ENCODE measurements at regions not wholly inside any gene's neighbourhood (a gene's known extent, or its start where the extent isn't known, plus 50 kb on each side); places are given as distances from the start of the nearest gene placed in this dataset.

- H3K9me3 ChIP-seq (replicated peaks in 1 of 2; ENCODE audit: control insufficient read depth in 2 of 2, insufficient read depth in 1 of 2, low read depth in 1 of 2, low read length in 2 of 2) = no peaks in the 10 kb centered on the region
- H3K79me1 ChIP-seq (ENCODE audit: low read depth, low read length) = no peaks in the 10 kb centered on the region
- no peak overlapping the region for H3K23ac ChIP-seq (ENCODE audit: low read depth, low read length, poor library complexity)
- no peak overlapping the region for H3K4me3 ChIP-seq (ENCODE audit: low read length in 2 of 2)
- no peaks in the 10 kb centered on the region for H3K4me1 ChIP-seq (ENCODE audit: control insufficient read depth in 2 of 2, insufficient read depth in 1 of 2, low read depth in 1 of 2, low read length in 2 of 2)
- H3K14ac ChIP-seq (ENCODE audit: low read length) = no peak overlapping the region
- no peaks in the 10 kb centered on the region for H3K27me3 ChIP-seq (ENCODE audit: control insufficient read depth in 3 of 3, insufficient read depth in 3 of 3, low read depth in 1 of 3, low read length in 3 of 3)
- no peak overlapping the region for H3K4me2 ChIP-seq (ENCODE audit: insufficient read depth, low read length, poor library complexity, severe bottlenecking)
- DNase-seq (ENCODE audit: low spot score) = no peak
- no peak overlapping the region for H3K27ac ChIP-seq (replicated peaks; ENCODE audit: low read length)
- no peak overlapping the region for H4K91ac ChIP-seq (ENCODE audit: low read depth, low read length, poor library complexity)
- H2BK120ac ChIP-seq (ENCODE audit: low read depth, low read length) = no peak overlapping the region
- no peak overlapping the region for H2AFZ ChIP-seq (ENCODE audit: low read length)
- no CpG with 5 or more reads among the region's 3 CpGs for WGBS, 2 donors (ENCODE audit: extremely low coverage in 2 of 2, insufficient read length in 2 of 2, insufficient replicate concordance in 1 of 2)
- H2AK5ac ChIP-seq (ENCODE audit: low read depth, low read length) = no peak overlapping the region
- no peak overlapping the region for H3K9ac ChIP-seq (ENCODE audit: low read depth, low read length, poor library complexity)
- H2BK5ac ChIP-seq (ENCODE audit: low read length) = no peak overlapping the region
- H4K8ac ChIP-seq (ENCODE audit: low read depth, low read length) = no peak overlapping the region
- H2BK15ac ChIP-seq (ENCODE audit: low read length) = no peak overlapping the region
- H3K18ac ChIP-seq (ENCODE audit: low read length) = no peak overlapping the region
- no peaks in the 10 kb centered on the region for H3K36me3 ChIP-seq (replicated peaks in 1 of 2; ENCODE audit: control insufficient read depth in 2 of 2, insufficient read depth in 2 of 2, low read length in 2 of 2)
- H3K4ac ChIP-seq (ENCODE audit: low read length) = no peak overlapping the region
- H2BK12ac ChIP-seq (ENCODE audit: low read length) = no peak overlapping the region
Measured at GRCh38 chr4:128542047-128542446, 254.4 kb upstream of the PGRMC2 start.

- Histone ChIP-seq H3K79me1 (ENCODE audit: low read depth, low read length) (no peaks in the 10 kb centered on the region), H3K4me1 (ENCODE audit: control insufficient read depth in 2 of 2, insufficient read depth in 1 of 2, low read depth in 1 of 2, low read length in 2 of 2) (no peaks in the 10 kb centered on the region), H2BK5ac (ENCODE audit: low read length) (no peak overlapping the region), H4K8ac (ENCODE audit: low read depth, low read length) (no peak overlapping the region), H2AFZ (ENCODE audit: low read length) (no peak overlapping the region), H3K9ac (ENCODE audit: low read depth, low read length, poor library complexity) (no peak overlapping the region), H2BK12ac (ENCODE audit: low read length) (no peak overlapping the region), H3K27me3 (ENCODE audit: control insufficient read depth in 3 of 3, insufficient read depth in 3 of 3, low read depth in 1 of 3, low read length in 3 of 3) (no peaks in the 10 kb centered on the region), H2BK120ac (ENCODE audit: low read depth, low read length) (no peak overlapping the region), H3K4ac (ENCODE audit: low read length) (no peak overlapping the region), H3K23ac (ENCODE audit: low read depth, low read length, poor library complexity) (no peak overlapping the region), H3K36me3 (replicated peaks in 1 of 2; ENCODE audit: control insufficient read depth in 2 of 2, insufficient read depth in 2 of 2, low read length in 2 of 2) (no peaks in the 10 kb centered on the region), H3K4me3 (ENCODE audit: low read length in 2 of 2) (no peak overlapping the region), H3K9me3 (replicated peaks in 1 of 2; ENCODE audit: control insufficient read depth in 2 of 2, insufficient read depth in 1 of 2, low read depth in 1 of 2, low read length in 2 of 2) (peaks cover 0 to 1% of the 10 kb centered on the region in 2 donors), H2BK15ac (ENCODE audit: low read length) (no peak overlapping the region), H3K4me2 (ENCODE audit: insufficient read depth, low read length, poor library complexity, severe bottlenecking) (no peak overlapping the region), H2AK5ac (ENCODE audit: low read depth, low read length) (no peak overlapping the region), H3K18ac (ENCODE audit: low read length) (no peak overlapping the region), H3K14ac (ENCODE audit: low read length) (no peak overlapping the region), H3K27ac (replicated peaks; ENCODE audit: low read length) (no peak overlapping the region), H4K91ac (ENCODE audit: low read depth, low read length, poor library complexity) (no peak overlapping the region)
- WGBS, 2 donors (ENCODE audit: extremely low coverage in 2 of 2, insufficient read length in 2 of 2, insufficient replicate concordance in 1 of 2) = no CpG with 5 or more reads among the region's 3 CpGs
- DNase-seq (ENCODE audit: low spot score) = no peak
Measured at GRCh38 chr4:128540122-128540521, 252.5 kb upstream of the PGRMC2 start.

GRCh38 chr4:128538111-128538882, 250.7 kb upstream of the PGRMC2 start:
- no peaks in the 10 kb centered on the region for H3K79me1 ChIP-seq (ENCODE audit: low read depth, low read length)
- H3K23ac ChIP-seq (ENCODE audit: low read depth, low read length, poor library complexity) = no peak overlapping the region
- H2BK15ac ChIP-seq (ENCODE audit: low read length) = no peak overlapping the region
- H3K9me3 ChIP-seq (replicated peaks in 1 of 2; ENCODE audit: control insufficient read depth in 2 of 2, insufficient read depth in 1 of 2, low read depth in 1 of 2, low read length in 2 of 2) = peaks cover 0 to 1% of the 10 kb centered on the region in 2 donors
- no peak overlapping the region for H3K18ac ChIP-seq (ENCODE audit: low read length)
- no peaks in the 10 kb centered on the region for H3K27me3 ChIP-seq (ENCODE audit: control insufficient read depth in 3 of 3, insufficient read depth in 3 of 3, low read depth in 1 of 3, low read length in 3 of 3)
- H2BK120ac ChIP-seq (ENCODE audit: low read depth, low read length) = no peak overlapping the region
- no peak overlapping the region for H3K27ac ChIP-seq (replicated peaks; ENCODE audit: low read length)
- no peaks in the 10 kb centered on the region for H3K4me1 ChIP-seq (ENCODE audit: control insufficient read depth in 2 of 2, insufficient read depth in 1 of 2, low read depth in 1 of 2, low read length in 2 of 2)
- H2AK5ac ChIP-seq (ENCODE audit: low read depth, low read length) = no peak overlapping the region
- H2BK12ac ChIP-seq (ENCODE audit: low read length) = no peak overlapping the region
- no peak overlapping the region for H3K9ac ChIP-seq (ENCODE audit: low read depth, low read length, poor library complexity)
- no peak overlapping the region for H2AFZ ChIP-seq (ENCODE audit: low read length)
- H3K14ac ChIP-seq (ENCODE audit: low read length) = no peak overlapping the region
- H3K4me2 ChIP-seq (ENCODE audit: insufficient read depth, low read length, poor library complexity, severe bottlenecking) = no peak overlapping the region
- H3K4me3 ChIP-seq (ENCODE audit: low read length in 2 of 2) = no peak overlapping the region
- H2BK5ac ChIP-seq (ENCODE audit: low read length) = no peak overlapping the region
- H3K4ac ChIP-seq (ENCODE audit: low read length) = no peak overlapping the region
- no peak for DNase-seq (ENCODE audit: low spot score)
- H4K8ac ChIP-seq (ENCODE audit: low read depth, low read length) = no peak overlapping the region
- no peak overlapping the region for H4K91ac ChIP-seq (ENCODE audit: low read depth, low read length, poor library complexity)
- no peaks in the 10 kb centered on the region for H3K36me3 ChIP-seq (replicated peaks in 1 of 2; ENCODE audit: control insufficient read depth in 2 of 2, insufficient read depth in 2 of 2, low read length in 2 of 2)
- WGBS, 2 donors (ENCODE audit: extremely low coverage in 2 of 2, insufficient read length in 2 of 2, insufficient replicate concordance in 1 of 2) = no CpG with 5 or more reads among the region's 13 CpGs

GRCh38 chr4:128536746-128537145, 249.1 kb upstream of the PGRMC2 start:
- Histone ChIP-seq H3K4me3 (ENCODE audit: low read length in 2 of 2) (no peak overlapping the region), H3K27ac (replicated peaks; ENCODE audit: low read length) (no peak overlapping the region), H2AK5ac (ENCODE audit: low read depth, low read length) (no peak overlapping the region), H3K9me3 (replicated peaks in 1 of 2; ENCODE audit: control insufficient read depth in 2 of 2, insufficient read depth in 1 of 2, low read depth in 1 of 2, low read length in 2 of 2) (peaks cover 0 to 1% of the 10 kb centered on the region in 2 donors), H3K27me3 (ENCODE audit: control insufficient read depth in 3 of 3, insufficient read depth in 3 of 3, low read depth in 1 of 3, low read length in 3 of 3) (no peaks in the 10 kb centered on the region), H3K4me1 (ENCODE audit: control insufficient read depth in 2 of 2, insufficient read depth in 1 of 2, low read depth in 1 of 2, low read length in 2 of 2) (no peaks in the 10 kb centered on the region), H3K9ac (ENCODE audit: low read depth, low read length, poor library complexity) (no peak overlapping the region), H3K79me1 (ENCODE audit: low read depth, low read length) (no peaks in the 10 kb centered on the region), H2BK15ac (ENCODE audit: low read length) (no peak overlapping the region), H2AFZ (ENCODE audit: low read length) (no peak overlapping the region), H3K14ac (ENCODE audit: low read length) (no peak overlapping the region), H3K18ac (ENCODE audit: low read length) (no peak overlapping the region), H4K91ac (ENCODE audit: low read depth, low read length, poor library complexity) (no peak overlapping the region), H3K23ac (ENCODE audit: low read depth, low read length, poor library complexity) (no peak overlapping the region), H2BK5ac (ENCODE audit: low read length) (no peak overlapping the region), H3K4ac (ENCODE audit: low read length) (no peak overlapping the region), H3K36me3 (replicated peaks in 1 of 2; ENCODE audit: control insufficient read depth in 2 of 2, insufficient read depth in 2 of 2, low read length in 2 of 2) (no peaks in the 10 kb centered on the region), H2BK120ac (ENCODE audit: low read depth, low read length) (no peak overlapping the region), H3K4me2 (ENCODE audit: insufficient read depth, low read length, poor library complexity, severe bottlenecking) (no peak overlapping the region), H4K8ac (ENCODE audit: low read depth, low read length) (no peak overlapping the region), H2BK12ac (ENCODE audit: low read length) (no peak overlapping the region)
- DNase-seq (ENCODE audit: low spot score) = no peak
- no CpG with 5 or more reads among the region's 1 CpG for WGBS, 2 donors (ENCODE audit: extremely low coverage in 2 of 2, insufficient read length in 2 of 2, insufficient replicate concordance in 1 of 2)

Measured in neuronal stem cell (in vitro differentiated cells).